Activated T-cell treated with anti-CD3 and anti-CD28 coated beads, Interleukin-2, amount 50 U/mL, for 72 hours (primary cell): ENCODE measurements at regions not wholly inside any gene's neighbourhood (a gene's known extent, or its start where the extent isn't known, plus 50 kb on each side); places are given as distances from the start of the nearest gene placed in this dataset.
"Not testable (repeated sequence)": the region's sequence is repeated elsewhere in the genome, so short reads cannot be mapped to it uniquely, and the experiment has no call there.

Experiments used
- ATAC-seq, 2 donors: fragments of 150-1000 bp; cut with Tn5 transposase; replicated peaks in 1 of 2; 2 replicates each; pipeline ENCODE4 v1.10.0; 2021; ENCODE audit warnings: moderate library complexity in 2 of 2, mild to moderate bottlenecking in 1 of 2
- DNase-seq, 2 donors: peaks; one replicate each; pipeline ENCODE4 v3.0.0; 2021 to 2022; ENCODE audit warnings: mixed read lengths in 1 of 2
- H3K27ac Mint-ChIP-seq: one replicate; pipeline ENCODE4 v1.8.0; 2022; ENCODE audit warnings: mild to moderate bottlenecking, moderate library complexity, mixed read lengths
- H3K27me3 Mint-ChIP-seq: one replicate; pipeline ENCODE4 v1.8.0; 2022; ENCODE audit warnings: low read depth, mixed read lengths
- H3K36me3 Mint-ChIP-seq, 2 donors: one replicate each; pipeline ENCODE4 v1.8.0; 2022; ENCODE audit warnings: mixed read lengths in 2 of 2, mild to moderate bottlenecking in 1 of 2; ENCODE audit not compliant: insufficient read depth in 2 of 2
- H3K4me1 Mint-ChIP-seq: one replicate; pipeline ENCODE4 v1.8.0; 2022; ENCODE audit warnings: low read depth, mixed read lengths
- H3K4me3 Mint-ChIP-seq, 2 donors: one replicate each; pipeline ENCODE4 v1.8.0; 2022; ENCODE audit warnings: mild to moderate bottlenecking in 2 of 2, mixed read lengths in 2 of 2, moderate library complexity in 2 of 2
- H3K9me3 Mint-ChIP-seq, 2 donors: one replicate each; pipeline ENCODE4 v1.8.0; 2022; ENCODE audit warnings: mixed read lengths in 2 of 2

GRCh38 chr3:18723206-18723810, 298.2 kb upstream of the SATB1 start:
- H3K4me1 Mint-ChIP-seq = peaks cover 74% of the 10 kb centered on the region
- ATAC-seq = peak; percentile 29 to 34
- no peaks in the 10 kb centered on the region for H3K27me3 Mint-ChIP-seq
- H3K9me3 Mint-ChIP-seq = peaks cover 3% of the 10 kb centered on the region in 2 donors
- DNase-seq = no peak
- peak overlapping the region; percentile 97 for H3K27ac Mint-ChIP-seq
- H3K36me3 Mint-ChIP-seq = peaks cover 19 to 20% of the 10 kb centered on the region in 2 donors
- peak overlapping the region; percentile 89 to 94 for H3K4me3 Mint-ChIP-seq

GRCh38 chr3:18720543-18720942, 295.4 kb upstream of the SATB1 start:
- no peak overlapping the region for H3K4me3 Mint-ChIP-seq

GRCh38 chr3:18717598-18717997, 292.5 kb upstream of the SATB1 start:
- DNase-seq (no peak), ATAC-seq (peak; percentile 11 to 20)
- Mint-ChIP-seq H3K27ac (peak overlapping the region; percentile 100), H3K4me1 (peaks cover 74% of the 10 kb centered on the region), H3K4me3 (peak overlapping the region; percentile 52 to 83), H3K9me3 (peaks cover 7 to 16% of the 10 kb centered on the region in 2 donors), H3K36me3 (peaks cover 28 to 30% of the 10 kb centered on the region in 2 donors), H3K27me3 (no peaks in the 10 kb centered on the region)

More at GRCh38 chr3:18720543-18720942, 295.4 kb upstream of the SATB1 start:
- Mint-ChIP-seq H3K36me3 (peaks cover 22 to 24% of the 10 kb centered on the region in 2 donors), H3K27me3 (no peaks in the 10 kb centered on the region), H3K9me3 (peaks cover 3 to 10% of the 10 kb centered on the region in 2 donors), H3K27ac (peak overlapping the region; percentile 30), H3K4me1 (peaks cover 74% of the 10 kb centered on the region)
- DNase-seq (no peak), ATAC-seq (no peak)

- Mint-ChIP-seq H3K4me3 (peak overlapping the region; percentile 60 to 83), H3K27me3 (no peaks in the 10 kb centered on the region), H3K4me1 (peaks cover 78% of the 10 kb centered on the region)
Measured at GRCh38 chr3:18716821-18717220, 291.7 kb upstream of the SATB1 start.

GRCh38 chr3:18716101-18716500, 291.0 kb upstream of the SATB1 start:
- no peaks in the 10 kb centered on the region for H3K27me3 Mint-ChIP-seq
- H3K4me3 Mint-ChIP-seq = peak overlapping the region; percentile 60 to 83
- ATAC-seq (no peak), DNase-seq (no peak)
- H3K9me3 Mint-ChIP-seq = peaks cover 7 to 16% of the 10 kb centered on the region in 2 donors
- H3K27ac Mint-ChIP-seq = peak overlapping the region; percentile 100
- H3K4me1 Mint-ChIP-seq = peaks cover 79% of the 10 kb centered on the region
- H3K36me3 Mint-ChIP-seq = peaks cover 28 to 30% of the 10 kb centered on the region in 2 donors

More at GRCh38 chr3:18716821-18717220, 291.7 kb upstream of the SATB1 start:
- DNase-seq (no peak), ATAC-seq (no peak)
- Mint-ChIP-seq H3K27ac (peak overlapping the region; percentile 100), H3K9me3 (peaks cover 7 to 16% of the 10 kb centered on the region in 2 donors), H3K36me3 (peaks cover 28 to 30% of the 10 kb centered on the region in 2 donors)

GRCh38 chr3:18715208-18715607, 290.1 kb upstream of the SATB1 start:
- no peaks in the 10 kb centered on the region for H3K27me3 Mint-ChIP-seq
- peak in 1 of 2 donors; percentile 4 for ATAC-seq
- H3K4me1 Mint-ChIP-seq = peaks cover 79% of the 10 kb centered on the region

GRCh38 chr3:18713577-18713951, 288.4 kb upstream of the SATB1 start:
- peak overlapping the region; percentile 71 to 84 for H3K4me3 Mint-ChIP-seq
- no peaks in the 10 kb centered on the region for H3K27me3 Mint-ChIP-seq
- ATAC-seq (no peak), DNase-seq (no peak)
- H3K36me3 Mint-ChIP-seq = peaks cover 20 to 26% of the 10 kb centered on the region in 2 donors
- peaks cover 79% of the 10 kb centered on the region for H3K4me1 Mint-ChIP-seq
- H3K9me3 Mint-ChIP-seq = peaks cover 5 to 14% of the 10 kb centered on the region in 2 donors
- H3K27ac Mint-ChIP-seq = peak overlapping the region; percentile 100

More at GRCh38 chr3:18715208-18715607, 290.1 kb upstream of the SATB1 start:
- Mint-ChIP-seq H3K9me3 (peaks cover 7 to 16% of the 10 kb centered on the region in 2 donors), H3K36me3 (peaks cover 26 to 28% of the 10 kb centered on the region in 2 donors), H3K27ac (peak overlapping the region; percentile 100), H3K4me3 (peak overlapping the region; percentile 12 to 83)
- DNase-seq = no peak

- Mint-ChIP-seq H3K4me1 (peaks cover 73% of the 10 kb centered on the region), H3K4me3 (peak overlapping the region; percentile 71 to 84), H3K27me3 (no peaks in the 10 kb centered on the region), H3K36me3 (peaks cover 17 to 27% of the 10 kb centered on the region in 2 donors), H3K9me3 (peaks cover 6 to 16% of the 10 kb centered on the region in 2 donors), H3K27ac (peak overlapping the region; percentile 100)
- DNase-seq = peak; percentile 69 to 70
- ATAC-seq = peak; percentile 84 to 88
Measured at GRCh38 chr3:18712713-18713576, 287.8 kb upstream of the SATB1 start.

- peak overlapping the region; percentile 24 for H3K27ac Mint-ChIP-seq
- DNase-seq = no peak
- no peak for ATAC-seq
- H3K9me3 Mint-ChIP-seq = peaks cover 25% of the 10 kb centered on the region in 2 donors
- no peaks in the 10 kb centered on the region for H3K27me3 Mint-ChIP-seq
- peaks cover 19% of the 10 kb centered on the region for H3K4me1 Mint-ChIP-seq
- H3K36me3 Mint-ChIP-seq = peaks cover 43 to 49% of the 10 kb centered on the region in 2 donors
- peak overlapping the region in 1 of 2 donors; percentile 1 for H3K4me3 Mint-ChIP-seq
Measured at GRCh38 chr3:18704326-18704725, 279.2 kb upstream of the SATB1 start.

- H3K36me3 Mint-ChIP-seq = peaks cover 40 to 50% of the 10 kb centered on the region in 2 donors
- peak overlapping the region in 1 of 2 donors; percentile 1 for H3K4me3 Mint-ChIP-seq
- peak; percentile 49 to 52 for DNase-seq
- peaks cover 22 to 25% of the 10 kb centered on the region in 2 donors for H3K9me3 Mint-ChIP-seq
- H3K27ac Mint-ChIP-seq = peak overlapping the region; percentile 4
- peak; percentile 100 for ATAC-seq
- H3K27me3 Mint-ChIP-seq = no peaks in the 10 kb centered on the region
- H3K4me1 Mint-ChIP-seq = peaks cover 17% of the 10 kb centered on the region
Measured at GRCh38 chr3:18703798-18704197, 278.7 kb upstream of the SATB1 start.

GRCh38 chr3:18693588-18694329, 268.6 kb upstream of the SATB1 start:
- not testable (repeated sequence) for ATAC-seq, H3K27me3 Mint-ChIP-seq, H3K27ac Mint-ChIP-seq, H3K9me3 Mint-ChIP-seq, H3K4me3 Mint-ChIP-seq, H3K4me1 Mint-ChIP-seq, DNase-seq
- H3K36me3 Mint-ChIP-seq = peaks cover 8 to 18% of the 10 kb centered on the region in 2 donors

- peaks cover 37% of the 10 kb centered on the region for H3K4me1 Mint-ChIP-seq
- ATAC-seq (no peak), DNase-seq (no peak)
- H3K4me3 Mint-ChIP-seq = no peak overlapping the region
- H3K36me3 Mint-ChIP-seq = peaks cover 21 to 26% of the 10 kb centered on the region in 2 donors
- H3K9me3 Mint-ChIP-seq = peaks cover 7 to 10% of the 10 kb centered on the region in 2 donors
- H3K27ac Mint-ChIP-seq = no peak overlapping the region
- H3K27me3 Mint-ChIP-seq = no peaks in the 10 kb centered on the region
Measured at GRCh38 chr3:18687286-18687685, 262.1 kb upstream of the SATB1 start.
